SJSA1 (cell line): ENCODE measurements at regions not wholly inside any gene's neighbourhood (a gene's known extent, or its start where the extent isn't known, plus 50 kb on each side); places are given as distances from the start of the nearest gene placed in this dataset.
"Not testable (repeated sequence)": the region's sequence is repeated elsewhere in the genome, so short reads cannot be mapped to it uniquely, and the experiment has no call there.

Source experiments
- DNase-seq, 2 experiments: peaks; one replicate each; pipeline ENCODE4 v3.0.0-alpha.2; 2015 to 2020; ENCODE audit warnings: low spot score in 2 of 2, low read depth in 1 of 2
- H3K27ac ChIP-seq: fragments of 250-450 bp; sonication (Bioruptor Pico); 2 replicates; pipeline ENCODE4 v1.5.1; 2020; ENCODE audit warnings: mild to moderate bottlenecking, moderate library complexity
- H3K27me3 ChIP-seq: fragments of 250-450 bp; sonication (Bioruptor Pico); replicated peaks from 2 replicates; pipeline ENCODE4 v1.5.1; 2020; ENCODE audit warnings: mild to moderate bottlenecking, moderate library complexity
- H3K36me3 ChIP-seq: fragments of 250-450 bp; sonication (Bioruptor Pico); 2 replicates; pipeline ENCODE4 v1.5.1; 2020; ENCODE audit warnings: mild to moderate bottlenecking
- H3K4me1 ChIP-seq: fragments of 250-450 bp; sonication (Bioruptor Pico); replicated peaks from 2 replicates; pipeline ENCODE4 v1.6.1; 2021; ENCODE audit warnings: mild to moderate bottlenecking
- H3K4me3 ChIP-seq: fragments of 250-450 bp; sonication (Bioruptor Pico); 2 replicates; pipeline ENCODE4 v1.5.1; 2020; ENCODE audit warnings: mild to moderate bottlenecking
- H3K9me3 ChIP-seq: fragments of 250-450 bp; sonication (Bioruptor Pico); replicated peaks from 2 replicates; pipeline ENCODE4 v1.5.1; 2020; ENCODE audit warnings: mild to moderate bottlenecking

- Histone ChIP-seq H3K9me3 (no peaks in the 10 kb centered on the region), H3K4me1 (no peaks in the 10 kb centered on the region), H3K4me3 (no peak overlapping the region), H3K27me3 (no peaks in the 10 kb centered on the region), H3K36me3 (no peaks in the 10 kb centered on the region), H3K27ac (no peak overlapping the region)
- DNase-seq, result no peak
Observed at GRCh38 chr6:86629123-86629522, 308.2 kb upstream of the HTR1E start.

GRCh38 chr6:86619428-86619827 is 317.9 kb upstream of the HTR1E start:
- H3K27me3 ChIP-seq, result no peaks in the 10 kb centered on the region
- H3K27ac ChIP-seq, result no peak overlapping the region
- H3K9me3 ChIP-seq, result no peaks in the 10 kb centered on the region
- H3K36me3 ChIP-seq, result no peaks in the 10 kb centered on the region
- no peak for DNase-seq
- no peak overlapping the region for H3K4me3 ChIP-seq
- no peaks in the 10 kb centered on the region for H3K4me1 ChIP-seq

- H3K36me3 ChIP-seq, result no peaks in the 10 kb centered on the region
- H3K27ac ChIP-seq, result no peak overlapping the region
- no peak overlapping the region for H3K4me3 ChIP-seq
- H3K27me3 ChIP-seq, result no peaks in the 10 kb centered on the region
- H3K4me1 ChIP-seq, result no peaks in the 10 kb centered on the region
- no peaks in the 10 kb centered on the region for H3K9me3 ChIP-seq
- no peak for DNase-seq
Observed at GRCh38 chr6:86615299-86615698, 322.0 kb upstream of the HTR1E start.

- Histone ChIP-seq H3K9me3 (no peaks in the 10 kb centered on the region), H3K36me3 (no peaks in the 10 kb centered on the region), H3K27me3 (no peaks in the 10 kb centered on the region; the same call in 1 of the 2 replicates), H3K4me1 (no peaks in the 10 kb centered on the region), H3K4me3 (no peak overlapping the region), H3K27ac (no peak overlapping the region)
- DNase-seq, result no peak
Observed at GRCh38 chr6:86609549-86610388, 327.6 kb upstream of the HTR1E start.

GRCh38 chr6:86603364-86603763 is 334.0 kb upstream of the HTR1E start:
- H3K27me3 ChIP-seq, H3K4me1 ChIP-seq: not testable (repeated sequence)

GRCh38 chr6:86602093-86602492 is 335.2 kb upstream of the HTR1E start:
- H3K27ac ChIP-seq, H3K36me3 ChIP-seq, H3K4me3 ChIP-seq, H3K9me3 ChIP-seq, H3K4me1 ChIP-seq, H3K27me3 ChIP-seq, DNase-seq: not testable (repeated sequence)

More at GRCh38 chr6:86603364-86603763, 334.0 kb upstream of the HTR1E start:
- H3K36me3 ChIP-seq, H3K27ac ChIP-seq, H3K4me3 ChIP-seq, DNase-seq, H3K9me3 ChIP-seq: not testable (repeated sequence)

- H3K36me3 ChIP-seq, H3K9me3 ChIP-seq, H3K27me3 ChIP-seq, H3K4me1 ChIP-seq, DNase-seq, H3K27ac ChIP-seq, H3K4me3 ChIP-seq: not testable (repeated sequence)
Observed at GRCh38 chr6:86598969-86599368, 338.4 kb upstream of the HTR1E start.

- DNase-seq, result no peak
- no peaks in the 10 kb centered on the region for H3K27me3 ChIP-seq
- H3K27ac ChIP-seq, result no peak overlapping the region
- H3K36me3 ChIP-seq, result no peaks in the 10 kb centered on the region
- H3K9me3 ChIP-seq, result no peaks in the 10 kb centered on the region
- H3K4me1 ChIP-seq, result no peaks in the 10 kb centered on the region
- H3K4me3 ChIP-seq, result no peak overlapping the region
Observed at GRCh38 chr6:86595641-86596040, 341.7 kb upstream of the HTR1E start.

- no peaks in the 10 kb centered on the region; the same call in 1 of the 2 replicates for H3K9me3 ChIP-seq
- H3K27ac ChIP-seq, result no peak overlapping the region
- H3K4me3 ChIP-seq, result no peak overlapping the region
- H3K4me1 ChIP-seq, result no peaks in the 10 kb centered on the region
- DNase-seq, result no peak
- H3K27me3 ChIP-seq, result no peaks in the 10 kb centered on the region
- no peaks in the 10 kb centered on the region for H3K36me3 ChIP-seq
Observed at GRCh38 chr6:86586195-86586594, 351.1 kb upstream of the HTR1E start.

- H3K9me3 ChIP-seq, result peaks cover 5% of the 10 kb centered on the region; the same call in 1 of the 2 replicates
- H3K4me3 ChIP-seq, result no peak overlapping the region
- H3K4me1 ChIP-seq, result no peaks in the 10 kb centered on the region
- H3K36me3 ChIP-seq, result no peaks in the 10 kb centered on the region
- no peak overlapping the region for H3K27ac ChIP-seq
- DNase-seq, result no peak
- H3K27me3 ChIP-seq, result no peaks in the 10 kb centered on the region
Observed at GRCh38 chr6:86581833-86582232, 355.5 kb upstream of the HTR1E start.

- no peak overlapping the region for H3K4me3 ChIP-seq
- DNase-seq, result no peak
- no peaks in the 10 kb centered on the region for H3K4me1 ChIP-seq
- no peaks in the 10 kb centered on the region for H3K36me3 ChIP-seq
- H3K9me3 ChIP-seq, result no peaks in the 10 kb centered on the region
- no peaks in the 10 kb centered on the region for H3K27me3 ChIP-seq
- H3K27ac ChIP-seq, result no peak overlapping the region
Observed at GRCh38 chr6:86563197-86563596, 374.1 kb upstream of the HTR1E start.

GRCh38 chr6:86558318-86558717 is 379.0 kb upstream of the HTR1E start:
- no peaks in the 10 kb centered on the region for H3K36me3 ChIP-seq
- no peaks in the 10 kb centered on the region for H3K9me3 ChIP-seq
- no peaks in the 10 kb centered on the region for H3K27me3 ChIP-seq
- H3K4me1 ChIP-seq, result no peaks in the 10 kb centered on the region
- H3K27ac ChIP-seq, result no peak overlapping the region
- no peak for DNase-seq
- no peak overlapping the region for H3K4me3 ChIP-seq

- no peak overlapping the region for H3K27ac ChIP-seq
- no peaks in the 10 kb centered on the region for H3K4me1 ChIP-seq
- H3K9me3 ChIP-seq, result no peaks in the 10 kb centered on the region
- H3K4me3 ChIP-seq, result no peak overlapping the region
- no peak for DNase-seq
- H3K36me3 ChIP-seq, result no peaks in the 10 kb centered on the region
- H3K27me3 ChIP-seq, result no peaks in the 10 kb centered on the region
Observed at GRCh38 chr6:86537292-86537861, 400.0 kb upstream of the HTR1E start.

GRCh38 chr6:86536121-86536520 is 401.2 kb upstream of the HTR1E start:
- Histone ChIP-seq H3K4me1 (no peaks in the 10 kb centered on the region), H3K27me3 (no peaks in the 10 kb centered on the region), H3K4me3 (no peak overlapping the region), H3K9me3 (no peaks in the 10 kb centered on the region), H3K36me3 (no peaks in the 10 kb centered on the region), H3K27ac (no peak overlapping the region)
- DNase-seq, result no peak
